MCF 10A (cell line): ENCODE measurements at regions not wholly inside any gene's neighbourhood (a gene's known extent, or its start where the extent isn't known, plus 50 kb on each side); places are given as distances from the start of the nearest gene placed in this dataset.

Experiments
- BruUV-seq: library from RNA; stranded (reverse); fragments of 400-500 nt; replicated peaks from 2 replicates; lab custom pipeline; 2021; lab: Mats Ljungman, UMichigan
- CTCF ChIA-PET: fragments of 300-600 bp; sonication (Branson Sonifier 250); formaldehyde crosslinking; extraction: SDS; loops from one replicate; lab custom pipeline; 2021; ENCODE audit warnings: antibody characterized with exemption, inconsistent platforms; lab: Yijun Ruan, JAX
- POLR2A ChIA-PET: fragments of 300-600, 350-650 bp; sonication (Branson Sonifier 250); formaldehyde crosslinking; extraction: SDS; loops from one replicate; lab custom pipeline; 2020; ENCODE audit warnings: antibody characterized with exemption, inconsistent platforms; lab: Yijun Ruan, JAX
- DNase-seq: peaks from one replicate; pipeline ENCODE4 v3.0.0-alpha.2; 2018; ENCODE audit not compliant: unreplicated experiment
- H3K27ac Mint-ChIP-seq: one replicate; pipeline ENCODE4 v1.8.0; 2022; ENCODE audit warnings: mild to moderate bottlenecking, low read depth, mixed read lengths; ENCODE audit not compliant: unreplicated experiment
- H3K27me3 Mint-ChIP-seq: one replicate; pipeline ENCODE4 v1.8.0; 2022; ENCODE audit warnings: mixed read lengths; ENCODE audit not compliant: insufficient read depth, unreplicated experiment
- H3K36me3 Mint-ChIP-seq: one replicate; pipeline ENCODE4 v1.8.0; 2022; ENCODE audit warnings: mild to moderate bottlenecking, moderate library complexity, mixed read lengths; ENCODE audit not compliant: insufficient read depth, unreplicated experiment
- H3K4me1 Mint-ChIP-seq: one replicate; pipeline ENCODE4 v1.8.0; 2022; ENCODE audit warnings: mixed read lengths; ENCODE audit not compliant: insufficient read depth, unreplicated experiment
- H3K4me3 Mint-ChIP-seq: one replicate; pipeline ENCODE4 v1.8.0; 2022; ENCODE audit warnings: mild to moderate bottlenecking, moderate library complexity, mixed read lengths; ENCODE audit not compliant: unreplicated experiment
- H3K9me3 Mint-ChIP-seq: one replicate; pipeline ENCODE4 v1.8.0; 2022; ENCODE audit warnings: mixed read lengths; ENCODE audit not compliant: unreplicated experiment
- CTCF ChIP-seq: fragments of 200-600 bp; IDR thresholded peaks from one replicate; pipeline ENCODE4 v1.8.0; 2022; ENCODE audit warnings: antibody characterized with exemption, mild to moderate bottlenecking; ENCODE audit not compliant: unreplicated experiment
- intact Hi-C: fragments of 100-400 bp; cut with micrococcal nuclease; formaldehyde crosslinking; loops from 2 replicates; pipeline ENCODE4 v1.14.1; 2022

GRCh38 chr6:87873556-87873955 is 171.5 kb upstream of the AKIRIN2 start:
- no TSS peak for BruUV-seq
- ChIA-PET CTCF (interaction anchor here (0.7 kb wide), 1 partner anchor 57 kb away, joined by 3 read pairs; no protein-coding TSS in a partner anchor), POLR2A (no interaction called here)
- peaks cover 4% of the 10 kb centered on the region for H3K4me1 Mint-ChIP-seq
- no peaks in the 10 kb centered on the region for H3K9me3 Mint-ChIP-seq
- H3K27me3 Mint-ChIP-seq = peaks cover 71% of the 10 kb centered on the region
- no peaks in the 10 kb centered on the region for H3K36me3 Mint-ChIP-seq
- no peak for DNase-seq
- no peak for TF ChIP-seq CTCF
- H3K4me3 Mint-ChIP-seq = no peak overlapping the region
- intact Hi-C loops = no loop called here
- no peak overlapping the region for H3K27ac Mint-ChIP-seq

- BruUV-seq = no TSS peak
- Mint-ChIP-seq H3K27me3 (peaks cover 64% of the 10 kb centered on the region), H3K9me3 (no peaks in the 10 kb centered on the region), H3K36me3 (no peaks in the 10 kb centered on the region), H3K4me3 (no peak overlapping the region), H3K4me1 (peaks cover 4% of the 10 kb centered on the region), H3K27ac (no peak overlapping the region)
- intact Hi-C loops = no loop called here
- TF ChIP-seq CTCF = no peak
- no peak for DNase-seq
- POLR2A ChIA-PET = interaction anchor here (0.7 to 1.2 kb wide), 3 partner anchors 10 to 171 kb away, joined by 3 read pairs; no protein-coding TSS in a partner anchor
- CTCF ChIA-PET = interaction anchor here (0.9 to 1.4 kb wide), 2 partner anchors 39 to 60 kb away, joined by 3 to 6 read pairs; no protein-coding TSS in a partner anchor
Measured at GRCh38 chr6:87870556-87870955, 168.5 kb upstream of the AKIRIN2 start.

- no peaks in the 10 kb centered on the region for H3K9me3 Mint-ChIP-seq
- peaks cover 4% of the 10 kb centered on the region for H3K4me1 Mint-ChIP-seq
- no peak overlapping the region for H3K27ac Mint-ChIP-seq
- no TSS peak for BruUV-seq
- intact Hi-C loops = no loop called here
- no peak for DNase-seq
- CTCF ChIA-PET = interaction anchor here (1.0 kb wide), 1 partner anchor 42 kb away, joined by 3 read pairs; no protein-coding TSS in a partner anchor
- POLR2A ChIA-PET = no interaction called here
- no peak for TF ChIP-seq CTCF
- H3K4me3 Mint-ChIP-seq = no peak overlapping the region
- H3K27me3 Mint-ChIP-seq = peaks cover 52% of the 10 kb centered on the region
- no peaks in the 10 kb centered on the region for H3K36me3 Mint-ChIP-seq
Measured at GRCh38 chr6:87869064-87869905, 167.3 kb upstream of the AKIRIN2 start.

- intact Hi-C loops = no loop called here
- TF ChIP-seq CTCF = no peak
- H3K27me3 Mint-ChIP-seq = peaks cover 11% of the 10 kb centered on the region
- no peaks in the 10 kb centered on the region for H3K36me3 Mint-ChIP-seq
- peaks cover 17% of the 10 kb centered on the region for H3K4me1 Mint-ChIP-seq
- POLR2A ChIA-PET = interaction anchor here (0.8 kb wide), 1 partner anchor 10 kb away, joined by 3 read pairs; no protein-coding TSS in a partner anchor
- DNase-seq = no peak
- no peak overlapping the region for H3K27ac Mint-ChIP-seq
- CTCF ChIA-PET = no interaction called here
- H3K9me3 Mint-ChIP-seq = no peaks in the 10 kb centered on the region
- H3K4me3 Mint-ChIP-seq = no peak overlapping the region
- BruUV-seq = no TSS peak
Measured at GRCh38 chr6:87860902-87861301, 158.9 kb upstream of the AKIRIN2 start.
